Dendritic cell treated with granulocyte-macrophage colony-stimulating factor and Interleukin-4, amounts not matched to agents 40 ng/mL and 50 ng/mL, for 4 days (primary cell): ENCODE measurements at regions not wholly inside any gene's neighbourhood (a gene's known extent, or its start where the extent isn't known, plus 50 kb on each side); places are given as distances from the start of the nearest gene placed in this dataset.
"Not testable (repeated sequence)": the region's sequence is repeated elsewhere in the genome, so short reads cannot be mapped to it uniquely, and the experiment has no call there.

ENCODE experiments used
- H3K27ac Mint-ChIP-seq: one replicate; pipeline ENCODE4 v1.8.0; 2022; ENCODE audit warnings: mild to moderate bottlenecking, mixed read lengths
- H3K27me3 Mint-ChIP-seq: one replicate; pipeline ENCODE4 v1.8.0; 2022; ENCODE audit warnings: mild to moderate bottlenecking, mixed read lengths
- H3K36me3 Mint-ChIP-seq: one replicate; pipeline ENCODE4 v1.8.0; 2022; ENCODE audit warnings: low read depth, mixed read lengths
- H3K4me1 Mint-ChIP-seq: one replicate; pipeline ENCODE4 v1.8.0; 2022; ENCODE audit warnings: low read depth, mixed read lengths
- H3K4me3 Mint-ChIP-seq: one replicate; pipeline ENCODE4 v1.8.0; 2022; ENCODE audit warnings: mild to moderate bottlenecking, moderate library complexity, mixed read lengths
- H3K9me3 Mint-ChIP-seq: one replicate; pipeline ENCODE4 v1.8.0; 2022; ENCODE audit warnings: mixed read lengths
- intact Hi-C: fragments of 100-400 bp; cut with micrococcal nuclease; formaldehyde crosslinking; loops from one replicate; pipeline ENCODE4 v1.15.0; 2022

DNA sequence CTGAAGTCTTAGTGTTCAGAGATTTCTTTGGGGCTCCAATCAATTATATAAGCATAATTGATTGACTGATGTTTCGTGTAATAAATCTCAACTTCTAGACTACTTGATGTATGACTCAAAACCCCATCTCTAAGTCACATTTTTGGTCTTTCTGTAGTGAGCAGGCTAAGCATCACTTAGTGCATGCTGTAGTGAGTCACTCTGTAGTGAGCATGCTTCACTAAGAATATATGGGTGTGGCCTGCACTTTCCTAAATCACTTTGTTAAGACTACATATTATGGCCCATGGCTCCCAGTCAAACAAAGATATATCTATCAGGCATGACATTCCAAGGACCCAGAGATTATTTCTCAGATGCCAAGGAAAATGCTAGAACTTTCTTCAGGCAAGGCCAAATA, 909.4 kb upstream of the LRFN5 start:
- intact Hi-C loops = no loop called here
- no peaks in the 10 kb centered on the region for H3K4me1 Mint-ChIP-seq
- H3K36me3 Mint-ChIP-seq = no peaks in the 10 kb centered on the region
- H3K27ac Mint-ChIP-seq = no peak overlapping the region
- peaks cover 40% of the 10 kb centered on the region for H3K9me3 Mint-ChIP-seq
- no peak overlapping the region for H3K4me3 Mint-ChIP-seq
- H3K27me3 Mint-ChIP-seq = no peaks in the 10 kb centered on the region

DNA sequence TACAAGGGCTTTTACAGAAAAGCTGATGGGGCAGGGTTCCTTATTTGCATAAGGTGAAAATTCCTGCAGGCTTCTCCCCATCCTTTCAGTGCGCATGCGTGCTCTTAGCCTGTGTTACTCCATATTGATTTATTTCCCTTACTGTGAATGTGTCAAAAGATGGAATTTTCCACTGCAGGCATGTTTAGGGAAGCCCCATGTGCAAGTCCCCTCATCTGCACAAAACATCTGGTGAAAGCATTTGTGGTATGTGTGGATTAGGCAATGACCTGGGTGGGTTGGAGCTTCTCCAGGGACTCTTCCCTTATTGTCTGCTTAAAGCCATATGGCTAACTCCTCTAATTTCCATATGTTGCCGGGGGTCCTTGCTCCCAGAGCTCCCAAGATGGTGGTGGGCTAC, 912.7 kb upstream of the LRFN5 start:
- Mint-ChIP-seq H3K27ac (no peak overlapping the region), H3K4me1 (no peaks in the 10 kb centered on the region), H3K9me3 (peaks cover 35% of the 10 kb centered on the region), H3K36me3 (no peaks in the 10 kb centered on the region), H3K4me3 (no peak overlapping the region), H3K27me3 (no peaks in the 10 kb centered on the region)
- intact Hi-C loops = no loop called here

DNA sequence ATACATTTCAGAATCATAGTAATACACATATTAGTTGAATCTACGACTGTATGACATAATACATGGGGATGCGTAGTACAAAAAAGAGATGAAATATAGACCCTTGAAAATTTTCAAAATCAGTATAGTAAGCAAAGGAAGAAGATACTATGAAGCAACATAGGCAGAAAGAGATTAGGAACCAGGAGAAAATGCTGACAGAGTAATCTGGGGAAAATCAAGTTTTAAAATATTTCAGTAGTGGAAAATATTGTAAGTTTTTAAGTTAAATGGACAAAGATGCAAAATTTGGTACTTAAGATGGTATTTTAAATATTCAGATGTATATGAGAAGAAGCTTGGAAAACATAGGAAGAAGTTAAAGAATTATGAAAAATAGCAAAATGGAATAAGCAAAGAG, 915.6 kb upstream of the LRFN5 start:
- H3K27ac Mint-ChIP-seq = no peak overlapping the region
- H3K4me3 Mint-ChIP-seq = no peak overlapping the region
- intact Hi-C loops = no loop called here
- no peaks in the 10 kb centered on the region for H3K27me3 Mint-ChIP-seq
- H3K36me3 Mint-ChIP-seq = no peaks in the 10 kb centered on the region
- H3K4me1 Mint-ChIP-seq = no peaks in the 10 kb centered on the region
- H3K9me3 Mint-ChIP-seq = peaks cover 35% of the 10 kb centered on the region

- H3K36me3 Mint-ChIP-seq = no peaks in the 10 kb centered on the region
- intact Hi-C loops = no loop called here
- H3K9me3 Mint-ChIP-seq = peaks cover 10% of the 10 kb centered on the region
- no peaks in the 10 kb centered on the region for H3K27me3 Mint-ChIP-seq
- no peak overlapping the region for H3K4me3 Mint-ChIP-seq
- H3K27ac Mint-ChIP-seq = no peak overlapping the region
- H3K4me1 Mint-ChIP-seq = no peaks in the 10 kb centered on the region
Observed at GRCh38 chr14:40685764-40686163, 920.9 kb upstream of the LRFN5 start.

GRCh38 chr14:40684328-40684727, 922.3 kb upstream of the LRFN5 start:
- Mint-ChIP-seq H3K27me3 (no peaks in the 10 kb centered on the region), H3K4me1 (no peaks in the 10 kb centered on the region), H3K27ac (no peak overlapping the region), H3K36me3 (no peaks in the 10 kb centered on the region), H3K9me3 (peaks cover 24% of the 10 kb centered on the region), H3K4me3 (no peak overlapping the region)
- intact Hi-C loops = no loop called here

DNA sequence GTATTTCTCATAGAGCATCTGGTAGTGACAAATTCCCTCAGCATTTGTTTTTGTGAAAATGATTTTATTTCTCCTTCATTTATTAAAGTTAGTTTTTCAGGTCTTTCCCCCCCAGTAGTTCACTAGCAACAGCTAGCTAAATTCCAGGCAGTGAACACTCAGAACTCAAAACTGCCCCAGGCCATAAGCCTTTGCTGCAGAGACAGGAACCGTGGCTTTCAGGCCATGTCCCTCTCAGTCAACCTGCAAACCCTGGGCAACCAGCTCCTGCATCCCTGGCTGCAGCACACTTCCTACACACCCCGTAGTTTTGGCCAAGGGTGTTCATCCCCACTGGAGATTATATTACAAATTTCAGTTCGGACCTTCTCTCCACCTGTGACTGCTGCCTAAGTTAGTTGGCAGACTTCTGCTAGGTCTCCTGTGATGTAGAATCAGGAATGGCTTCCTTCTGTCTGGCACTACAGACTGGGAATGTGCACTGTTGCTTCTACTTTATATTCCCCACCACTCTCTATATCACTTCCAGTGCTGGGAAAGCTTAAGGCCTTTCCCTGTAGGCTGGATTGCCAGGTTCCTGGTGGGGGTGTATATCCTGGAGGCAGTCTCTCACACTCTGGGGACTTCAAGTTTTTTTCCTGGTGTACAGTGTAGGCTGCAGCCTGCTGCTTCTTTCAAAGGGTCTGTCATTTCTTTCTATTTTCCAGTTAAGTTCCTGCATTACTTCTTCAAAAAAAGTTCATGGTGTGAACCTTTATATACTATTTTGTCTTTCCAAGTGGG, 924.4 kb upstream of the LRFN5 start:
- intact Hi-C loops = no loop called here
- H3K4me1 Mint-ChIP-seq = no peaks in the 10 kb centered on the region
- H3K36me3 Mint-ChIP-seq = no peaks in the 10 kb centered on the region
- no peak overlapping the region for H3K27ac Mint-ChIP-seq
- H3K27me3 Mint-ChIP-seq = no peaks in the 10 kb centered on the region
- H3K4me3 Mint-ChIP-seq = no peak overlapping the region
- H3K9me3 Mint-ChIP-seq = peaks cover 27% of the 10 kb centered on the region

- H3K4me3 Mint-ChIP-seq = no peak overlapping the region
- no peaks in the 10 kb centered on the region for H3K4me1 Mint-ChIP-seq
- H3K36me3 Mint-ChIP-seq = no peaks in the 10 kb centered on the region
- peaks cover 37% of the 10 kb centered on the region for H3K9me3 Mint-ChIP-seq
- H3K27ac Mint-ChIP-seq = no peak overlapping the region
- H3K27me3 Mint-ChIP-seq = no peaks in the 10 kb centered on the region
- intact Hi-C loops = no loop called here
Observed at GRCh38 chr14:40679256-40679655, 927.4 kb upstream of the LRFN5 start.

DNA sequence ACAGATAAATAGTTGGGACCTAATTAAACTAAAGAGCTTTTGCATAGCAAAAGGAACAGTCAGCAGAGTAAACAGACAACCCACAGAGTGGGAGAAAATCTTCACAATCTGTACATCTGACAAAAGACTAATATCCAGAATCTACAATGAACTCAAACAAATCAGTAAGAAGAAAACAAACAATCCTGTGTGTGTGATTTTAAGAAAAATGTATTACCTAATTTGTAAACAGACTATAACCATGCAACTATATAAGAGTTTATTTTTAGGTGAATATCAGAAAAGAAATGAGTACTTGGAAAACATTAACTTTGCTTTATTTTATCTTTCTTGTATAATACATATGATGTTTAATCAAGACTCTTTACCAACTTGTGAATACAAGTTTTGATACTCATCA, 929.5 kb upstream of the LRFN5 start:
- intact Hi-C loops, H3K27ac Mint-ChIP-seq, H3K4me3 Mint-ChIP-seq, H3K4me1 Mint-ChIP-seq, H3K36me3 Mint-ChIP-seq, H3K27me3 Mint-ChIP-seq: not testable (repeated sequence)
- H3K9me3 Mint-ChIP-seq = peaks cover 32% of the 10 kb centered on the region

DNA sequence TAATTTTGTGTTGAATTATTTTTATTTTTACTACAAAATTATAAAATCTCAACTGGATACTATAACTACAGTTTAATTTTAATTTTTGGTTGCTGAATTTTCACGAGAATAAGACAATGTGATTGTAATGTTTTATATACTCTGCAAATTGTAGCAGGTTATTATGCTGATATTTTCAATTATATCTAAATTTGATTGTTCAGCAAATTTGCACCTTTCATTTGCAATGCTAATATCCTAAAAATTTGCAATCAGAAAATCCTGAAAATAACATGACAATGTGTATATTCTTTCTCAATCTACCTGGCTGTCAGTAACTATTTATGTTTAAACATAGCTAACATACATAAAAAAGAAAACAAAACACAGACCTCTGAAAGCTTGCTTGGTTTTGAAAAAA, 932.2 kb upstream of the LRFN5 start:
- no peaks in the 10 kb centered on the region for H3K4me1 Mint-ChIP-seq
- H3K4me3 Mint-ChIP-seq = no peak overlapping the region
- H3K27ac Mint-ChIP-seq = no peak overlapping the region
- intact Hi-C loops = no loop called here
- H3K9me3 Mint-ChIP-seq = peaks cover 15% of the 10 kb centered on the region
- H3K36me3 Mint-ChIP-seq = no peaks in the 10 kb centered on the region
- H3K27me3 Mint-ChIP-seq = no peaks in the 10 kb centered on the region

GRCh38 chr14:40656311-40656710, 950.4 kb upstream of the LRFN5 start:
- Mint-ChIP-seq H3K4me3 (no peak overlapping the region), H3K27ac (no peak overlapping the region), H3K27me3 (no peaks in the 10 kb centered on the region), H3K4me1 (no peaks in the 10 kb centered on the region), H3K36me3 (no peaks in the 10 kb centered on the region), H3K9me3 (peaks cover 23% of the 10 kb centered on the region)
- intact Hi-C loops = no loop called here

- Mint-ChIP-seq H3K9me3 (peaks cover 23% of the 10 kb centered on the region), H3K27me3 (no peaks in the 10 kb centered on the region), H3K36me3 (no peaks in the 10 kb centered on the region), H3K4me3 (no peak overlapping the region), H3K4me1 (no peaks in the 10 kb centered on the region), H3K27ac (no peak overlapping the region)
- intact Hi-C loops = no loop called here
Observed at GRCh38 chr14:40652089-40652691, 954.5 kb upstream of the LRFN5 start.

GRCh38 chr14:40630471-40630870, 976.2 kb upstream of the LRFN5 start:
- Mint-ChIP-seq H3K4me3 (no peak overlapping the region), H3K4me1 (no peaks in the 10 kb centered on the region), H3K9me3 (peaks cover 16% of the 10 kb centered on the region)

DNA sequence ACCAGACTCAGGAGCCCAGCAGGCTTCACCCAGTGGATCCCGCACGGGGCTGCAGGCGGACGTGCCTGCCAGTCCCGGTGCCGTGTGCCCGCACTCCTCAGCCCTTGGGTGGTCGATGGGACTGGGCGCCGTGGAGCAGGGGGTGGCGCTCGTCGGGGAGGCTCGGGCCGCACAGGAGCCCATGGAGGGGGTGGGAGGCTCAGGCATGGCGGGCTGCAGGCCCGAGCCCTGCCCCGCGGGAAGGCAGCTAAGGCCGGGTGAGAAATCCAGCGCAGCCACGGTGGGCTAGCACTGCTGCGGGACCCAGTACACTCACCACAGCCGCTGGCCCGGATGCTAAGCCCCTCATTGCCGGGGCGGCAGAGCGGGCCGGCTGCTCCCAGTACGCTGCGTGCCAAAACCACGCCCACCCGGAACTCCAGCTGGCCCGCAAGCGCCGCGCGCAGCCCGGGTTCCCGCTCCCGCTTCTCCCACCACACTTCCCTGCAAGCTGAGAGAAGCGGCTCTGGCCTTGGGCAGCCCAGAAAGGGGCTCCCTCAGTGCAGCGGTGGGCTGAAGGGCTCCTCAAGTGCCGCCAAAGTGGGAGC, 977.0 kb upstream of the LRFN5 start:
- H3K4me1 Mint-ChIP-seq, H3K27me3 Mint-ChIP-seq, H3K27ac Mint-ChIP-seq, H3K4me3 Mint-ChIP-seq, intact Hi-C loops, H3K36me3 Mint-ChIP-seq: not testable (repeated sequence)
- peaks cover 15% of the 10 kb centered on the region for H3K9me3 Mint-ChIP-seq

More at GRCh38 chr14:40630471-40630870, 976.2 kb upstream of the LRFN5 start:
- H3K27ac Mint-ChIP-seq = no peak overlapping the region
- H3K27me3 Mint-ChIP-seq = no peaks in the 10 kb centered on the region
- intact Hi-C loops = no loop called here
- no peaks in the 10 kb centered on the region for H3K36me3 Mint-ChIP-seq

DNA sequence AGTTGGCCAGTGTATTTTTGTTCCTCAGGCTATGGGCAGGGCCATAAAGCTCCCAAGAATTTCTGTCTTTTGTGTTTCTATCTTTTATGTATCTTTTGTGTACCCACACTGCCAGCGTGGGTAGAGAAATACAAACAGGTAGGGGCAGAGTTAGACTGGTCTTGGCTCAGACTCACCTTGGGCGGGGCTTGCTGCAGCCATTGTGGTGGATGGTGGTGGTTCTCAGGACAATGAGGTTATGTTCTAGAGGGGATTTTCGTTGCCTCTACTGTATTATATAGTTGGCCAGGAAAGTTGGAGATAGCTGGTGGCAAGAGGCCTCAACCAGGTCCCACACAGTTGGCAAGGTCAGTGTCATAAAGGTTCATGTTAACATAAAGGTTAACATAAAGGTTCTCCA, 977.5 kb upstream of the LRFN5 start:
- Mint-ChIP-seq H3K36me3 (no peaks in the 10 kb centered on the region), H3K9me3 (peaks cover 18% of the 10 kb centered on the region), H3K4me3 (no peak overlapping the region), H3K27me3 (no peaks in the 10 kb centered on the region), H3K4me1 (no peaks in the 10 kb centered on the region), H3K27ac (no peak overlapping the region)
- intact Hi-C loops = no loop called here
